Fibroblast of lung (primary cell): ENCODE measurements at regions not wholly inside any gene's neighbourhood (a gene's known extent, or its start where the extent isn't known, plus 50 kb on each side); places are given as distances from the start of the nearest gene placed in this dataset.
"Not testable (repeated sequence)": the region's sequence is repeated elsewhere in the genome, so short reads cannot be mapped to it uniquely, and the experiment has no call there.

Experiments used
- DNase-seq, 2 donors: peaks; one replicate each; pipeline versions ENCODE4 v3.0.0 to v3.0.0-alpha.2; 2010; ENCODE audit warnings: low read depth in 2 of 2
- H2AFZ ChIP-seq: 2 replicates; pipeline ENCODE4 v1.5.1; 2012; ENCODE audit warnings: low read length, control low read depth, inconsistent platforms
- H3K27ac ChIP-seq: 2 replicates; pipeline ENCODE4 v1.5.1; 2011; ENCODE audit warnings: low read length, control low read depth; ENCODE audit not compliant: insufficient read depth
- H3K27me3 ChIP-seq: 2 replicates; pipeline ENCODE4 v1.5.1; 2011; ENCODE audit warnings: mild to moderate bottlenecking, low read length; ENCODE audit not compliant: control insufficient read depth, insufficient read depth
- H3K36me3 ChIP-seq: 2 replicates; pipeline ENCODE4 v1.5.1; 2011; ENCODE audit warnings: low read length; ENCODE audit not compliant: control insufficient read depth, insufficient read depth
- H3K4me1 ChIP-seq: 2 replicates; pipeline ENCODE4 v1.5.1; 2011; ENCODE audit warnings: low read length; ENCODE audit not compliant: control insufficient read depth, insufficient read depth; ENCODE audit errors: extremely low read depth
- H3K4me2 ChIP-seq: 2 replicates; pipeline ENCODE4 v1.5.1; 2011; ENCODE audit warnings: low read length, control low read depth; ENCODE audit not compliant: insufficient read depth; ENCODE audit errors: extremely low read depth
- H3K4me3 ChIP-seq, 4 experiments: fragments of 200-600 bp in 1 of 4; sonication (generic) in 1 of 4; replicated peaks in 1 of 4; 2 replicates each; pipeline ENCODE4 v1.5.1; 2011 to 2016; ENCODE audit warnings: low read length in 4 of 4, low read depth in 3 of 4, mild to moderate bottlenecking in 3 of 4, control low read depth in 2 of 4, inconsistent platforms in 1 of 4, mixed read lengths in 1 of 4; ENCODE audit not compliant: insufficient read depth in 1 of 4; ENCODE audit errors: control extremely low read depth in 1 of 4
- H3K79me2 ChIP-seq: 2 replicates; pipeline ENCODE4 v1.5.1; 2012; ENCODE audit warnings: mild to moderate bottlenecking, low read length, inconsistent platforms; ENCODE audit not compliant: control insufficient read depth, insufficient read depth
- H3K9ac ChIP-seq: 2 replicates; pipeline ENCODE4 v1.5.1; 2011; ENCODE audit warnings: mild to moderate bottlenecking, low read length, control low read depth; ENCODE audit not compliant: insufficient read depth
- H3K9me3 ChIP-seq: 2 replicates; pipeline ENCODE4 v1.5.1; 2012; ENCODE audit warnings: low read depth, low read length; ENCODE audit not compliant: control insufficient read depth, insufficient read depth
- H4K20me1 ChIP-seq: 2 replicates; pipeline ENCODE4 v1.5.1; 2011; ENCODE audit warnings: low read length; ENCODE audit not compliant: control insufficient read depth, insufficient read depth; ENCODE audit errors: extremely low read depth
- CTCF ChIP-seq, 2 donors: IDR thresholded peaks in 1 of 2; conservative IDR thresholded peaks in 1 of 2; 1 replicate in 1 of 2; 2 replicates in 1 of 2; pipeline ENCODE4 v1.5.1; 2011 to 2012; ENCODE audit warnings: low read length in 2 of 2, control low read depth in 1 of 2, inconsistent platforms in 1 of 2, low read depth in 1 of 2, mild to moderate bottlenecking in 1 of 2
- EZH2 ChIP-seq: IDR thresholded peaks from 2 replicates; pipeline ENCODE4 v1.5.1; 2012; ENCODE audit warnings: low read length, control low read depth, mild to moderate bottlenecking; ENCODE audit errors: missing control alignments

GRCh38 chr17:64732336-64733006, 70.4 kb upstream of the SMURF2 start:
- no peak for TF ChIP-seq EZH2
- peak in 1 of 2 donors; percentile 6 for TF ChIP-seq CTCF (conservative IDR thresholded peaks at IDR 0.05 in 1 of 2, IDR thresholded peaks at IDR 0.05 in 1 of 2; ENCODE audit: low read depth in 1 of 2, low read length in 2 of 2)
- Histone ChIP-seq H3K9me3 (no peaks in the 10 kb centered on the region), H3K79me2 (no peaks in the 10 kb centered on the region), H3K4me3 (no peak overlapping the region), H4K20me1 (no peaks in the 10 kb centered on the region), H3K4me2 (peak overlapping the region; percentile 60), H3K4me1 (peaks cover 27% of the 10 kb centered on the region), H3K9ac (no peak overlapping the region), H3K36me3 (no peaks in the 10 kb centered on the region), H3K27me3 (no peaks in the 10 kb centered on the region), H3K27ac (peak overlapping the region; percentile 73), H2AFZ (no peak overlapping the region)
- peak; percentile 80 to 86 for DNase-seq

GRCh38 chr17:64730023-64730422, 67.9 kb upstream of the SMURF2 start:
- peak in 1 of 2 donors; percentile 66 for DNase-seq
- peak overlapping the region; percentile 40 for H3K27ac ChIP-seq
- not testable (repeated sequence) for H3K4me2 ChIP-seq, H4K20me1 ChIP-seq, H3K79me2 ChIP-seq, H3K9me3 ChIP-seq, H3K27me3 ChIP-seq, H2AFZ ChIP-seq, H3K4me3 ChIP-seq, H3K9ac ChIP-seq, H3K36me3 ChIP-seq
- H3K4me1 ChIP-seq = peaks cover 26% of the 10 kb centered on the region

GRCh38 chr17:64729201-64729600, 67.1 kb upstream of the SMURF2 start:
- DNase-seq = no peak
- no peaks in the 10 kb centered on the region for H3K36me3 ChIP-seq
- TF ChIP-seq CTCF (conservative IDR thresholded peaks at IDR 0.05 in 1 of 2, IDR thresholded peaks at IDR 0.05 in 1 of 2; ENCODE audit: low read depth in 1 of 2, low read length in 2 of 2) = no peak
- H3K9ac ChIP-seq = no peak overlapping the region
- H3K4me3 ChIP-seq = no peak overlapping the region
- H3K27me3 ChIP-seq = no peaks in the 10 kb centered on the region
- H3K4me2 ChIP-seq = no peak overlapping the region
- no peaks in the 10 kb centered on the region for H4K20me1 ChIP-seq
- H3K27ac ChIP-seq = peak overlapping the region; percentile 40
- H3K79me2 ChIP-seq = no peaks in the 10 kb centered on the region
- no peak overlapping the region for H2AFZ ChIP-seq
- H3K4me1 ChIP-seq = peaks cover 26% of the 10 kb centered on the region
- no peaks in the 10 kb centered on the region for H3K9me3 ChIP-seq
